GM23338 (cell line): ENCODE measurements at regions not wholly inside any gene's neighbourhood (a gene's known extent, or its start where the extent isn't known, plus 50 kb on each side); places are given as distances from the start of the nearest gene placed in this dataset.

ENCODE experiments used
- ATAC-seq: fragments of 200-7000 bp; cut with Tn5 transposase; 3 replicates; pipeline ENCODE4 v1.9.1; 2020
- DNase-seq: peaks from one replicate; pipeline ENCODE4 v3.0.0-alpha.2; 2015; ENCODE audit warnings: low spot score
- H2AFZ ChIP-seq: fragments of 200-600 bp; sonication (generic); 2 replicates; pipeline ENCODE4 v1.8.0; 2016; ENCODE audit warnings: antibody characterized with exemption, mild to moderate bottlenecking, moderate library complexity
- H3F3A ChIP-seq: fragments of 200-600 bp; sonication (generic); replicated peaks from 2 replicates; pipeline ENCODE4 v1.8.0; 2017; ENCODE audit warnings: antibody characterized with exemption, mixed run types, low read depth
- H3K27ac ChIP-seq: fragments of 200-600 bp; sonication (generic); 2 replicates; pipeline ENCODE4 v1.6.1; 2016; ENCODE audit warnings: low read depth
- H3K27me3 ChIP-seq: fragments of 200-600 bp; sonication (generic); 2 replicates; pipeline ENCODE4 v1.8.0; 2016; ENCODE audit warnings: mild to moderate bottlenecking, mixed run types, moderate library complexity; ENCODE audit not compliant: insufficient read depth
- H3K36me3 ChIP-seq: fragments of 200-600 bp; sonication (generic); 2 replicates; pipeline ENCODE4 v1.8.0; 2016; ENCODE audit warnings: mild to moderate bottlenecking; ENCODE audit not compliant: insufficient read depth
- H3K4me1 ChIP-seq: fragments of 200-600 bp; sonication (generic); 2 replicates; pipeline ENCODE4 v1.8.0; 2016; ENCODE audit warnings: mild to moderate bottlenecking, moderate library complexity; ENCODE audit not compliant: insufficient read depth
- H3K4me2 ChIP-seq: fragments of 200-600 bp; sonication (generic); 2 replicates; pipeline ENCODE4 v1.7.1; 2017; ENCODE audit warnings: mixed run types
- H3K4me3 ChIP-seq: fragments of 200-600 bp; sonication (generic); 2 replicates; pipeline ENCODE4 v1.6.1; 2016; ENCODE audit warnings: mixed run types
- H3K79me2 ChIP-seq: fragments of 200-600 bp; sonication (generic); replicated peaks from 2 replicates; pipeline ENCODE4 v1.8.0; 2017; ENCODE audit warnings: mild to moderate bottlenecking; ENCODE audit not compliant: insufficient read depth
- H3K9me2 ChIP-seq: fragments of 200-600 bp; sonication (generic); 2 replicates; pipeline ENCODE4 v1.8.0; 2017; ENCODE audit not compliant: insufficient read depth
- H4K20me1 ChIP-seq: fragments of 200-600 bp; sonication (generic); replicated peaks from 2 replicates; pipeline ENCODE4 v1.8.0; 2017; ENCODE audit warnings: mild to moderate bottlenecking; ENCODE audit not compliant: insufficient read depth
- H3K27ac Mint-ChIP-seq: 2 replicates; pipeline ENCODE4 v1.8.0; 2020; ENCODE audit warnings: inconsistent platforms, mild to moderate bottlenecking, moderate library complexity, mixed read lengths
- H3K27me3 Mint-ChIP-seq: 3 replicates; pipeline ENCODE4 v1.8.0; 2022; ENCODE audit warnings: low read depth, mild to moderate bottlenecking, moderate library complexity, mixed read lengths, inconsistent platforms; ENCODE audit not compliant: insufficient read depth, poor library complexity
- H3K36me3 Mint-ChIP-seq: 3 replicates; pipeline ENCODE4 v1.8.0; 2021; ENCODE audit warnings: low read depth, mild to moderate bottlenecking, inconsistent platforms, moderate library complexity, mixed read lengths
- H3K4me1 Mint-ChIP-seq: 3 replicates; pipeline ENCODE4 v1.8.0; 2020; ENCODE audit warnings: mild to moderate bottlenecking, inconsistent platforms, mixed read lengths
- H3K4me3 Mint-ChIP-seq: 3 replicates; pipeline ENCODE4 v1.8.0; 2021; ENCODE audit warnings: moderate library complexity, mild to moderate bottlenecking, inconsistent platforms, mixed read lengths
- H3K9me3 Mint-ChIP-seq: 3 replicates; pipeline ENCODE4 v1.8.0; 2020; ENCODE audit warnings: moderate library complexity, mild to moderate bottlenecking, inconsistent platforms, mixed read lengths
- CREB1 ChIP-seq: fragments of 250-450 bp; sonication (Bioruptor Pico); IDR thresholded peaks from 2 replicates; pipeline ENCODE4 v1.5.0; 2020; ENCODE audit warnings: low read depth, mild to moderate bottlenecking, moderate library complexity
- JUNB ChIP-seq: IDR thresholded peaks from one replicate; pipeline ENCODE4 v1.6.1; 2016; ENCODE audit warnings: antibody characterized with exemption; ENCODE audit not compliant: unreplicated experiment
- NANOG ChIP-seq: IDR thresholded peaks from 2 replicates; pipeline ENCODE4 v1.6.1; 2016; ENCODE audit warnings: antibody characterized with exemption, borderline replicate concordance
- POLR2AphosphoS5 ChIP-seq: IDR thresholded peaks from 2 replicates; pipeline ENCODE4 v1.6.1; 2016; ENCODE audit warnings: antibody characterized with exemption, low read depth
- STAT1 ChIP-seq: IDR thresholded peaks from one replicate; pipeline ENCODE4 v1.6.1; 2016; ENCODE audit warnings: antibody characterized with exemption; ENCODE audit not compliant: unreplicated experiment
- ZNF114 ChIP-seq: fragments of 250-450 bp; sonication (Bioruptor Pico); IDR thresholded peaks from 2 replicates; pipeline ENCODE4 v1.5.0; 2020; ENCODE audit warnings: mild to moderate bottlenecking, moderate library complexity
- TF ChIP-seq, protein P1 (sequence below): IDR thresholded peaks from 2 replicates; pipeline ENCODE4 v1.6.1; 2016; ENCODE audit warnings: antibody characterized with exemption
- TF ChIP-seq, protein P2 (sequence below): fragments of 250-450 bp; sonication (Bioruptor Pico); IDR thresholded peaks from 2 replicates; pipeline ENCODE4 v1.5.0; 2020; ENCODE audit warnings: mild to moderate bottlenecking, moderate library complexity
- TF ChIP-seq, protein P3 (sequence below), 2 experiments: fragments of 200-600 bp in 1 of 2; sonication (generic) in 1 of 2; conservative IDR thresholded peaks; 2 replicates each; pipeline versions ENCODE4 v1.5.1 to v1.6.1; 2016 to 2017; ENCODE audit warnings: antibody characterized with exemption in 2 of 2, low read depth in 2 of 2, mild to moderate bottlenecking in 2 of 2, moderate library complexity in 1 of 2

DNA sequence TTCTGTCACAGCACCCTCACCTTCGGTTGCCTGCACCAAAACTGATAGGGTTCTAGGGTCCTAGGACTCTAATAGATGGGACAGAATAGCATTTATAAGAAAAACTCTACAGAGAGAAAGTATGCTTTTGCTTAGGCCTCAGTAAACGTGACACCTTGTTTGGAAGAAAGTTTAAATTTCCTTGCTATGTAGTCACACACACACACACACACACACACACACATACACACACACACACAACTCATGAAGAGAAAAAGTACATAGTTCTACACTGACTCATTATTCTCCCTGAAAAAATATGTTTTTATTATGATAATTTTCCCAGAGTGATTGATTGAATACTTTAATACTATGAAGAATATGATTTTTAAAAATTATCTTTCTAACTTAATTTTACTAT lies 220.8 kb upstream of the SNX19 start (continued):
- TF ChIP-seq, protein P1, sequence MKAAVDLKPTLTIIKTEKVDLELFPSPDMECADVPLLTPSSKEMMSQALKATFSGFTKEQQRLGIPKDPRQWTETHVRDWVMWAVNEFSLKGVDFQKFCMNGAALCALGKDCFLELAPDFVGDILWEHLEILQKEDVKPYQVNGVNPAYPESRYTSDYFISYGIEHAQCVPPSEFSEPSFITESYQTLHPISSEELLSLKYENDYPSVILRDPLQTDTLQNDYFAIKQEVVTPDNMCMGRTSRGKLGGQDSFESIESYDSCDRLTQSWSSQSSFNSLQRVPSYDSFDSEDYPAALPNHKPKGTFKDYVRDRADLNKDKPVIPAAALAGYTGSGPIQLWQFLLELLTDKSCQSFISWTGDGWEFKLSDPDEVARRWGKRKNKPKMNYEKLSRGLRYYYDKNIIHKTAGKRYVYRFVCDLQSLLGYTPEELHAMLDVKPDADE = no peak

DNA sequence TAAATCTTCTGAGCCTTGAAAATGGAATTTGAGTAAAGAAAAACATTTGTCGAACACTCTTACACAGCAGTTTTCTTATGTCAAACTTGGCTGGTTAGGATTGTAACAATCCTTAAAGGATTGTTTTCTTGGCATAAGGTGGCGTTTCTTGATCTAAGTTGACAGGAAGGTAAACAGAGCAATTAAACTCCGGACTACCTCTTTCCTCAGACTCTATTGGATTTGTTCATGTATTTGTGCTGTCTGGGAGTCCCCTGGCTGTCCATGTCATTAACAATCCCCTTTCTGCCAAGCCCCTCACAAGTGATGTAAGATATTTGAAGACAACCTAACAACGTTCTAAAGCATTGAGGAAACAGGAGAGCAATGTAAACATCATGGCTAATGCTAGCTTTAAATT lies 222.5 kb upstream of the SNX19 start:
- Histone ChIP-seq H3K79me2 (no peaks in the 10 kb centered on the region), H3K4me1 (no peaks in the 10 kb centered on the region), H2AFZ (no peak overlapping the region), H4K20me1 (no peaks in the 10 kb centered on the region), H3K36me3 (no peaks in the 10 kb centered on the region), H3K27me3 (no peaks in the 10 kb centered on the region), H3K4me3 (no peak overlapping the region), H3K27ac (no peak overlapping the region), H3F3A (no peaks in the 10 kb centered on the region), H3K4me2 (no peak overlapping the region), H3K9me2 (peaks cover 29% of the 10 kb centered on the region; the same call in 1 of the 2 replicates)
- Mint-ChIP-seq H3K27me3 (no peaks in the 10 kb centered on the region), H3K36me3 (no peaks in the 10 kb centered on the region), H3K27ac (no peak overlapping the region), H3K4me3 (no peak overlapping the region), H3K4me1 (no peaks in the 10 kb centered on the region), H3K9me3 (no peaks in the 10 kb centered on the region)
- DNase-seq = no peak
- TF ChIP-seq POLR2AphosphoS5 = no peak
- ATAC-seq = no peak

DNA sequence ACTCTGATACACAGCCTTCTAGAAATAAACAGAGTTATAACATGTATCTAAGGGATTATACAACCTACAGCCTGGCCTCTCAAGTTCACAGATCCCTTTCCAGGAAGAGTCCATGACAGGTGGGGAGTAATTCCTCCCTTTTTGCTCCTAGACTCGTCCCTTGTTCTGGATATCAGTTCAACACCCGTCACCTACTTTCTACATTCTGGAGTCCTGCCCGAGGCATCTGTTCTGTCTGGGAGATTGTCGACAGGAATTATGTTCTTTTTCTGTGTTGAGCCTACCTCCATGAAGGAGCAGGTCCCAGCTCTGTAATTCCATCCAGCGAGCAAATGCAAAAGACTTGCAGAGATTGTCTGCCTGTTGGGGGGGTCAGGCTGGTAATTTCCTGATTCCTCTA lies 224.6 kb upstream of the NTM start:
- Histone ChIP-seq H2AFZ (no peak overlapping the region), H3K79me2 (no peaks in the 10 kb centered on the region), H3K4me1 (no peaks in the 10 kb centered on the region), H3K4me2 (no peak overlapping the region), H3K9me2 (peaks cover 30% of the 10 kb centered on the region; the same call in 1 of the 2 replicates), H3K36me3 (no peaks in the 10 kb centered on the region), H3K27ac (no peak overlapping the region), H3F3A (no peaks in the 10 kb centered on the region), H3K27me3 (no peaks in the 10 kb centered on the region), H3K4me3 (no peak overlapping the region), H4K20me1 (no peaks in the 10 kb centered on the region)
- Mint-ChIP-seq H3K9me3 (no peaks in the 10 kb centered on the region), H3K27ac (no peak overlapping the region), H3K4me1 (no peaks in the 10 kb centered on the region), H3K4me3 (no peak overlapping the region), H3K36me3 (no peaks in the 10 kb centered on the region), H3K27me3 (no peaks in the 10 kb centered on the region)
- ATAC-seq = no peak
- no peak for DNase-seq
- TF ChIP-seq NANOG (no peak), ZNF114 (CRISPR knock-in tag) (no peak), STAT1 (no peak), JUNB (no peak), CREB1 (CRISPR knock-in tag) (no peak)
- TF ChIP-seq, protein P2, sequence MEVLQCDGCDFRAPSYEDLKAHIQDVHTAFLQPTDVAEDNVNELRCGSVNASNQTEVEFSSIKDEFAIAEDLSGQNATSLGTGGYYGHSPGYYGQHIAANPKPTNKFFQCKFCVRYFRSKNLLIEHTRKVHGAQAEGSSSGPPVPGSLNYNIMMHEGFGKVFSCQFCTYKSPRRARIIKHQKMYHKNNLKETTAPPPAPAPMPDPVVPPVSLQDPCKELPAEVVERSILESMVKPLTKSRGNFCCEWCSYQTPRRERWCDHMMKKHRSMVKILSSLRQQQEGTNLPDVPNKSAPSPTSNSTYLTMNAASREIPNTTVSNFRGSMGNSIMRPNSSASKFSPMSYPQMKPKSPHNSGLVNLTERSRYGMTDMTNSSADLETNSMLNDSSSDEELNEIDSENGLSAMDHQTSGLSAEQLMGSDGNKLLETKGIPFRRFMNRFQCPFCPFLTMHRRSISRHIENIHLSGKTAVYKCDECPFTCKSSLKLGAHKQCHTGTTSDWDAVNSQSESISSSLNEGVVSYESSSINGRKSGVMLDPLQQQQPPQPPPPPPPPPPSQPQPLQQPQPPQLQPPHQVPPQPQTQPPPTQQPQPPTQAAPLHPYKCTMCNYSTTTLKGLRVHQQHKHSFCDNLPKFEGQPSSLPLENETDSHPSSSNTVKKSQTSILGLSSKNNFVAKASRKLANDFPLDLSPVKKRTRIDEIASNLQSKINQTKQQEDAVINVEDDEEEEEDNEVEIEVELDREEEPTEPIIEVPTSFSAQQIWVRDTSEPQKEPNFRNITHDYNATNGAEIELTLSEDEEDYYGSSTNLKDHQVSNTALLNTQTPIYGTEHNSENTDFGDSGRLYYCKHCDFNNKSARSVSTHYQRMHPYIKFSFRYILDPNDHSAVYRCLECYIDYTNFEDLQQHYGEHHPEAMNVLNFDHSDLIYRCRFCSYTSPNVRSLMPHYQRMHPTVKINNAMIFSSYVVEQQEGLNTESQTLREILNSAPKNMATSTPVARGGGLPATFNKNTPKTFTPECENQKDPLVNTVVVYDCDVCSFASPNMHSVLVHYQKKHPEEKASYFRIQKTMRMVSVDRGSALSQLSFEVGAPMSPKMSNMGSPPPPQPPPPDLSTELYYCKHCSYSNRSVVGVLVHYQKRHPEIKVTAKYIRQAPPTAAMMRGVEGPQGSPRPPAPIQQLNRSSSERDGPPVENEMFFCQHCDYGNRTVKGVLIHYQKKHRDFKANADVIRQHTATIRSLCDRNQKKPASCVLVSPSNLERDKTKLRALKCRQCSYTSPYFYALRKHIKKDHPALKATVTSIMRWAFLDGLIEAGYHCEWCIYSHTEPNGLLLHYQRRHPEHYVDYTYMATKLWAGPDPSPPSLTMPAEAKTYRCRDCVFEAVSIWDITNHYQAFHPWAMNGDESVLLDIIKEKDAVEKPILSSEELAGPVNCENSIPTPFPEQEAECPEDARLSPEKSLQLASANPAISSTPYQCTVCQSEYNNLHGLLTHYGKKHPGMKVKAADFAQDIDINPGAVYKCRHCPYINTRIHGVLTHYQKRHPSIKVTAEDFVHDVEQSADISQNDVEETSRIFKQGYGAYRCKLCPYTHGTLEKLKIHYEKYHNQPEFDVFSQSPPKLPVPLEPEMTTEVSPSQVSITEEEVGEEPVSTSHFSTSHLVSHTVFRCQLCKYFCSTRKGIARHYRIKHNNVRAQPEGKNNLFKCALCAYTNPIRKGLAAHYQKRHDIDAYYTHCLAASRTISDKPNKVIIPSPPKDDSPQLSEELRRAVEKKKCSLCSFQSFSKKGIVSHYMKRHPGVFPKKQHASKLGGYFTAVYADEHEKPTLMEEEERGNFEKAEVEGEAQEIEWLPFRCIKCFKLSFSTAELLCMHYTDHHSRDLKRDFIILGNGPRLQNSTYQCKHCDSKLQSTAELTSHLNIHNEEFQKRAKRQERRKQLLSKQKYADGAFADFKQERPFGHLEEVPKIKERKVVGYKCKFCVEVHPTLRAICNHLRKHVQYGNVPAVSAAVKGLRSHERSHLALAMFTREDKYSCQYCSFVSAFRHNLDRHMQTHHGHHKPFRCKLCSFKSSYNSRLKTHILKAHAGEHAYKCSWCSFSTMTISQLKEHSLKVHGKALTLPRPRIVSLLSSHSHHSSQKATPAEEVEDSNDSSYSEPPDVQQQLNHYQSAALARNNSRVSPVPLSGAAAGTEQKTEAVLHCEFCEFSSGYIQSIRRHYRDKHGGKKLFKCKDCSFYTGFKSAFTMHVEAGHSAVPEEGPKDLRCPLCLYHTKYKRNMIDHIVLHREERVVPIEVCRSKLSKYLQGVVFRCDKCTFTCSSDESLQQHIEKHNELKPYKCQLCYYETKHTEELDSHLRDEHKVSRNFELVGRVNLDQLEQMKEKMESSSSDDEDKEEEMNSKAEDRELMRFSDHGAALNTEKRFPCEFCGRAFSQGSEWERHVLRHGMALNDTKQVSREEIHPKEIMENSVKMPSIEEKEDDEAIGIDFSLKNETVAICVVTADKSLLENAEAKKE (CRISPR knock-in tag) = no peak
- TF ChIP-seq, protein P3, sequence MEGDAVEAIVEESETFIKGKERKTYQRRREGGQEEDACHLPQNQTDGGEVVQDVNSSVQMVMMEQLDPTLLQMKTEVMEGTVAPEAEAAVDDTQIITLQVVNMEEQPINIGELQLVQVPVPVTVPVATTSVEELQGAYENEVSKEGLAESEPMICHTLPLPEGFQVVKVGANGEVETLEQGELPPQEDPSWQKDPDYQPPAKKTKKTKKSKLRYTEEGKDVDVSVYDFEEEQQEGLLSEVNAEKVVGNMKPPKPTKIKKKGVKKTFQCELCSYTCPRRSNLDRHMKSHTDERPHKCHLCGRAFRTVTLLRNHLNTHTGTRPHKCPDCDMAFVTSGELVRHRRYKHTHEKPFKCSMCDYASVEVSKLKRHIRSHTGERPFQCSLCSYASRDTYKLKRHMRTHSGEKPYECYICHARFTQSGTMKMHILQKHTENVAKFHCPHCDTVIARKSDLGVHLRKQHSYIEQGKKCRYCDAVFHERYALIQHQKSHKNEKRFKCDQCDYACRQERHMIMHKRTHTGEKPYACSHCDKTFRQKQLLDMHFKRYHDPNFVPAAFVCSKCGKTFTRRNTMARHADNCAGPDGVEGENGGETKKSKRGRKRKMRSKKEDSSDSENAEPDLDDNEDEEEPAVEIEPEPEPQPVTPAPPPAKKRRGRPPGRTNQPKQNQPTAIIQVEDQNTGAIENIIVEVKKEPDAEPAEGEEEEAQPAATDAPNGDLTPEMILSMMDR (conservative IDR thresholded peaks at IDR 0.05; ENCODE audit: low read depth in 2 of 2) = no peak
